ENCODE measurements at regions not wholly inside any gene's neighbourhood (a gene's known extent, or its start where the extent isn't known, plus 50 kb on each side); places are given as distances from the start of the nearest gene placed in this dataset.

DNA sequence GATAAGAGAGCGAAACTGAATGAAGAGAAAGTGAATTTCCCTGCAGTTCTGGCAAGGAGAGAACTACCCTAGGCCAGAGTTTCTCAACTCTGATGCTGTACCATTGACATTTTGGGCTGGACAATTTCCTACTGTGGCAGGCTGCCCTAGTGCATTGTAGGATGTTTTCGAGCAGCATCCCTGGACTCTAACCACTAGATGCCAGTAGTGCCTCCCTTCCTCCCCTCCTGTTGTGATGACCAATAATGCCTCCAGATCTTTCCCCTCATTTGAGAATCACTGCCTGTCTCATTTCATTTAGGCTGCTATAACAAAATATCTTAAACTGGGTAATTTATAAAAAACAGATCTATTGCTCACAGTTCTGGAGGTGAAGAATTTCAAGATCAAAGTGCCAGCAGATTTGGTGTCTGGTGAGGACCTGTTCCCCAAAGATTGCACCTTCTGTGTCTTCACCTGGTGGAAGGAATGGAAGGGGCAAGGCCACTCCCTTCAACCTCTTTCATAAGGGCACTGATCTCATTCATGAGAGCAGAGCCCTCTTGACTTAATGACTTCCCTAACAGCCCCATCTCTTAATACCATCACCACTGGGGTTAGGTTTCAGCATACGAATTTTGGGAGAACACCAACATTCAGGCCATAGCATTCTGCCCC lies 188.9 kb upstream of the MEIS2 start:
- H3K27me3 ChIP-seq = no peaks in the 10 kb centered on the region
- H3K4me1 ChIP-seq (replicated peaks in 1 of 2) = no peaks in the 10 kb centered on the region
- H3K9me3 ChIP-seq (replicated peaks in 1 of 3) = no peaks in the 10 kb centered on the region
- intact Hi-C loops (cut with DNase I) = no loop called here
- 61 to 78% (median 71%) methylated on average over 3 of the region's 3 CpGs for WGBS, 4 donors
- H3K36me3 ChIP-seq (replicated peaks in 1 of 2) = no peaks in the 10 kb centered on the region
- H3K27ac ChIP-seq = no peak overlapping the region
- H3K4me3 ChIP-seq = no peak overlapping the region
- no peak for DNase-seq
- no peak for TF ChIP-seq CTCF (IDR thresholded peaks at IDR 0.05)
- no peak for TF ChIP-seq POLR2A (IDR thresholded peaks at IDR 0.05)

DNA sequence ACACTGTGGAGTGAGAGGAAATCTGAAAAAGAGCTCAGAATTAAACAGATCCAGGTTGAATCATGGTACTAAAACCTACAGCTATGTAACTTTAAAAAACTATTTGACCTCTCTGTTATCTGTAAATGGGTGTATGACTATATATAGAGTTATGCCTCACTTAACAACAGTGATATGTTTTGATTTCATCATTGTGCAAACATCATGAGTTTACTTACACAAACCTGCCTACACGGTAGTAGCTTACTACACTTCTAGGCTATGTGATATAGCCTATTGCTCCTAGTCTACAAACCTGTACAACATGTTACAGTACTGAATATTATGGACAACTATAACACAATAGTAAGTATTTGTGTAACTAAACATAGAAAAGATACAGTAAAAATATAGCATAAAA lies 191.6 kb upstream of the MEIS2 start:
- WGBS, 4 donors = 45 to 72% (median 65%) methylated on average over 1 of the region's 1 CpG

DNA sequence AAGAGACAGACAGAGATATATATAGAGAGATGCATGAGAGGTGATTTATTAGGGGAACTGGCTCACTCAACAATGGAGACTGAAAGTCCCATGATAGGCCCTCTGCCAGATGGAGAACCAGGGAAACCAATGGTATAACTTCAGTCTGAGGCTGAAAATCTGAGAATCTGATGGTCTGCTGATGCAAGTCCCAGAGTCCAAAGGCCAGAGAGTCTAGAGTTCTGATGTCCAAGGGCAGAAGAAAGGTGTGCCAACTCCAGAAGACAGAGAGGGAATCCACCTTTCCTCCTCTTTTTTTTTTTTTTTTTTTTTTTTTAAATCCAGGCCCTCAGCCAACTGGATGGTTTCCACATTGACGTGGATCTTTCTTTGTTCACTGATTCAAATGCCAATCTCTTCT lies 197.9 kb upstream of the MEIS2 start:
- intact Hi-C loops (cut with DNase I) = no loop called here
- Histone ChIP-seq H3K27me3 (no peaks in the 10 kb centered on the region), H3K9me3 (replicated peaks in 1 of 3) (no peaks in the 10 kb centered on the region), H3K27ac (no peak overlapping the region), H3K4me3 (no peak overlapping the region), H3K36me3 (replicated peaks in 1 of 2) (no peaks in the 10 kb centered on the region), H3K4me1 (replicated peaks in 1 of 2) (no peaks in the 10 kb centered on the region)
- DNase-seq = no peak
- TF ChIP-seq CTCF (IDR thresholded peaks at IDR 0.05) = no peak
- TF ChIP-seq POLR2A (IDR thresholded peaks at IDR 0.05) = no peak
- 25 to 46% (median 31%) methylated on average over 1 of the region's 1 CpG for WGBS, 4 donors

More for the DNA sequence above, 191.6 kb upstream of the MEIS2 start:
- Histone ChIP-seq H3K36me3 (replicated peaks in 1 of 2) (no peaks in the 10 kb centered on the region), H3K27me3 (no peaks in the 10 kb centered on the region), H3K9me3 (replicated peaks in 1 of 3) (no peaks in the 10 kb centered on the region), H3K27ac (no peak overlapping the region), H3K4me3 (no peak overlapping the region), H3K4me1 (replicated peaks in 1 of 2) (no peaks in the 10 kb centered on the region)
- TF ChIP-seq POLR2A (IDR thresholded peaks at IDR 0.05) = no peak
- TF ChIP-seq CTCF (IDR thresholded peaks at IDR 0.05) = no peak
- intact Hi-C loops (cut with DNase I) = no loop called here
- DNase-seq = no peak

DNA sequence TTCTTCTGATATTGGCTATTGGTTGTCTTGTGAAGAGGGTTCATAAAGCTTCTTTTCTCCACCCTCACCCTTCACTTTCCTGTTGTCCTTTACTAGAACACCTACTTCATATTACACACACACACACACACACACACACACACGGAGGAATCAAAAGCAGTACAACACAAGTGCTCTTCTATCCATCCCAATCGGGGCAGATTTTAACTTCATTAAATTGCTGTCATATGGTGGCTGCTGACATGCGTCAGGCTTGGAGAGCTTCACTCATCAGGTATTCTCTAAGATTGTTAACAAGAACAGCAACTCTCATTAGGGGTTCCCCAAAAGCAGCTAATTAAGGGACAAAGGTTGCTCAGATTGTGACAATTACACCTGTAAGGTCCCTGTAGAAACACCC lies 239.1 kb upstream of the MEIS2 start:
- 60 to 75% (median 70%) methylated on average over 3 of the region's 3 CpGs for WGBS, 4 donors

More for the DNA sequence above, 239.1 kb upstream of the MEIS2 start:
- Histone ChIP-seq H3K4me3 (no peak overlapping the region), H3K27me3 (no peaks in the 10 kb centered on the region), H3K4me1 (replicated peaks in 1 of 2) (no peaks in the 10 kb centered on the region), H3K9me3 (replicated peaks in 1 of 3) (no peaks in the 10 kb centered on the region), H3K27ac (no peak overlapping the region), H3K36me3 (replicated peaks in 1 of 2) (no peaks in the 10 kb centered on the region)
- no peak for DNase-seq
- intact Hi-C loops (cut with DNase I) = no loop called here
- TF ChIP-seq CTCF (IDR thresholded peaks at IDR 0.05) (no peak), POLR2A (IDR thresholded peaks at IDR 0.05) (no peak)
